Esophagus squamous epithelium (tissue), 4 donors: ENCODE measurements at regions not wholly inside any gene's neighbourhood (a gene's known extent, or its start where the extent isn't known, plus 50 kb on each side); places are given as distances from the start of the nearest gene placed in this dataset.

ENCODE experiments used
- CTCF ChIP-seq, 6 experiments: fragments of 450-650 bp in 4 of 6; fragments of 200-600 bp in 2 of 6; sonication (generic) in 2 of 6; IDR thresholded peaks; one replicate each; pipeline ENCODE4 v1.5.1; 2016 to 2019; ENCODE audit warnings: antibody characterized with exemption in 6 of 6, mild to moderate bottlenecking in 4 of 6, moderate library complexity in 4 of 6
- POLR2A ChIP-seq, 4 donors: fragments of 450-650 bp; IDR thresholded peaks; one replicate each; pipeline ENCODE4 v1.6.1; 2017; ENCODE audit warnings: antibody characterized with exemption in 4 of 4, mild to moderate bottlenecking in 4 of 4, moderate library complexity in 3 of 4

DNA sequence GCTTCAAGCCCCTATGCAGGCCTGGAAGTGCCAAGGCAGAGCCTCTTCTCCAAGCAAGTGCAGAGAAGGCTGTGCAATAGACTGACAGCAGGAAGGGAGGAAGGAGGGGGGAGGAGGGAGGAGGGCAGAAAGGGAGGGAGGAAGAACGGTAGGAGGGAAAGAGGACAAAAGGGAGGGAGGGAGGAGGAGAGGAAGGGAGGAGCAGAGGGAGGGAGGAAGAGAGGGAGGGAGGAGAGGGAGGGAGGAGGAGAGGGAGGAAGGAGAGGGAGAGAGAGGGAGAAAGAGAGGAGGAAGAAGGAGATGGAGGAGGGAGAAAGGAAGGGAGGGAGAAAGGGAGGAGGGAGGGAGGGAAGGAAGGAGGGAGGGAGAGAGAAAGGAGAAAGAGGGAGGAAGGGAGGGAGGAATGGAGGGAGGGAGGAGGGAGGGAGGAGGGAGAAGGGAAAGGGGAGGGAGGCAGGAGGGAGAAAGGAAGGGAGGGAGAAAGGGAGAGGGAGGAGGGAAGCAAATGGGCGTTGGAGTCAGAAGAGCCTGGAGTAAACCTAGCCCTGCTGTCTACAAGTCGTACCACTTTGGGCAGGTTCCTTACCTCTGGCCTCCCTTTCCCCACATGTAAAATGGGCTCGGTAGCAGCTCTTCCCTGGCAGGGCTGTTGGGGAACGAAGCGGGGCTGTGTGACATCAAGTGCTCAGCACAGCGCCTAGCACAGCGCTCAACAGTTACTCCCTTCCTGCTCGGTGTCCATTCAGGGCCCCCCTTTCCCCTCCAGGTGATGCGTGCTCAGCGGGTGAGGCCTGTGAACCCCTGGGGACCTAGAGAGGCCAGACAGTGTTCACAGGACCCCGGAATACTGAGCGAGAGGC lies 244.6 kb downstream of the NPHP4 start:
- TF ChIP-seq CTCF (IDR thresholded peaks at IDR 0.05) (no peak), POLR2A (IDR thresholded peaks at IDR 0.05) (no peak)
